Panc1 (cell line): ENCODE measurements at regions not wholly inside any gene's neighbourhood (a gene's known extent, or its start where the extent isn't known, plus 50 kb on each side); places are given as distances from the start of the nearest gene placed in this dataset.

Experiments
- ATAC-seq: fragments of 200-7000 bp; cut with Tn5 transposase; 2 replicates; pipeline ENCODE4 v1.9.1; 2020; ENCODE audit warnings: mild to moderate bottlenecking, moderate library complexity
- BruUV-seq: library from RNA; stranded (reverse); fragments of 400-500 nt; replicated peaks from 2 replicates; lab custom pipeline; 2021; lab: Mats Ljungman, UMichigan
- CTCF ChIA-PET: fragments of 300-600 bp; sonication (Branson Sonifier 250); formaldehyde crosslinking; loops from one replicate; lab custom pipeline; 2022; ENCODE audit warnings: antibody characterized with exemption; lab: Charles Lee
- POLR2A ChIA-PET: fragments of 300-600 bp; sonication (Branson Sonifier 250); formaldehyde crosslinking; loops from one replicate; lab custom pipeline; 2022; ENCODE audit warnings: antibody characterized with exemption; lab: Charles Lee
- DNase-seq: peaks from one replicate; pipeline ENCODE4 v3.0.0-alpha.2; 2010; ENCODE audit warnings: low read depth, low spot score
- H3K27ac ChIP-seq: 2 replicates; pipeline ENCODE4 v1.5.1; 2011; ENCODE audit warnings: mild to moderate bottlenecking, low read length, inconsistent platforms
- H3K27me3 ChIP-seq: fragments of 200-500 bp; sonication (Bioruptor generic); 2 replicates; pipeline ENCODE4 v1.6.0; 2014; ENCODE audit warnings: low read length, inconsistent platforms; ENCODE audit not compliant: control insufficient read depth, insufficient read depth
- H3K36me3 ChIP-seq: fragments of 200-500 bp; sonication (Bioruptor generic); 2 replicates; pipeline ENCODE4 v1.5.1; 2014; ENCODE audit warnings: inconsistent platforms, mild to moderate bottlenecking, low read length, moderate library complexity; ENCODE audit not compliant: control insufficient read depth, insufficient read depth
- H3K4me1 ChIP-seq: 2 replicates; pipeline ENCODE4 v1.5.1; 2011; ENCODE audit warnings: inconsistent platforms, mild to moderate bottlenecking, low read length, moderate library complexity; ENCODE audit not compliant: control insufficient read depth, insufficient read depth
- H3K4me3 ChIP-seq, 2 experiments: 2 replicates each; pipeline ENCODE4 v1.5.1; 2011 to 2012; ENCODE audit warnings: low read depth in 2 of 2, low read length in 2 of 2, mild to moderate bottlenecking in 2 of 2, inconsistent platforms in 1 of 2, moderate library complexity in 1 of 2
- H3K9me3 ChIP-seq: fragments of 200-500 bp; sonication (Bioruptor generic); 2 replicates; pipeline ENCODE4 v1.5.1; 2014; ENCODE audit warnings: low read depth, mild to moderate bottlenecking, inconsistent platforms, low read length, moderate library complexity; ENCODE audit not compliant: control insufficient read depth, insufficient read depth
- CTCF ChIP-seq: fragments of 450-650 bp; IDR thresholded peaks from 2 replicates; pipeline ENCODE4 v1.5.1; 2017; ENCODE audit warnings: mild to moderate bottlenecking
- POLR2AphosphoS5 ChIP-seq: IDR thresholded peaks from 2 replicates; pipeline ENCODE4 v1.6.1; 2012; ENCODE audit warnings: mild to moderate bottlenecking, low read depth, low read length, moderate library complexity
- SIN3A ChIP-seq: IDR thresholded peaks from 2 replicates; pipeline ENCODE4 v1.6.1; 2012; ENCODE audit warnings: low read depth, mild to moderate bottlenecking, low read length, moderate library complexity, borderline replicate concordance; ENCODE audit not compliant: insufficient read depth
- TCF7L2 ChIP-seq: IDR thresholded peaks from 2 replicates; pipeline ENCODE4 v1.6.1; 2011; ENCODE audit warnings: mild to moderate bottlenecking, low read depth, low read length, inconsistent platforms
- in situ Hi-C: cut with HindIII; loops from 2 replicates; pipeline ENCODE4 v1.10.0; 2016; ENCODE audit warnings: low sequenced_read_pairs, low pct_unique_long_range_greater_than_20kb
- intact Hi-C: fragments of 100-400 bp; cut with micrococcal nuclease; formaldehyde crosslinking; loops from one replicate; pipeline ENCODE4 v1.10.0; 2022; ENCODE audit not compliant: unreplicated experiment
- TF ChIP-seq, protein P1 (sequence below), 2 experiments: IDR thresholded peaks; 2 replicates each; pipeline ENCODE4 v1.6.1; 2011 to 2012; ENCODE audit warnings: low read depth in 2 of 2, control low read depth in 1 of 2, low read length in 1 of 2, mild to moderate bottlenecking in 1 of 2, moderate library complexity in 1 of 2; ENCODE audit not compliant: insufficient read depth in 1 of 2

- ATAC-seq, result no peak
- TF ChIP-seq CTCF, result no peak
- POLR2A ChIA-PET, result no interaction called here
- no peaks in the 10 kb centered on the region for H3K4me1 ChIP-seq
- in situ Hi-C loops (no loop called here), intact Hi-C loops (no loop called here)
- CTCF ChIA-PET, result no interaction called here
- H3K36me3 ChIP-seq, result no peaks in the 10 kb centered on the region
- no TSS peak for BruUV-seq
- no peaks in the 10 kb centered on the region for H3K9me3 ChIP-seq
- no peak overlapping the region for H3K27ac ChIP-seq
- DNase-seq, result no peak
- no peak overlapping the region for H3K4me3 ChIP-seq
- H3K27me3 ChIP-seq, result no peaks in the 10 kb centered on the region
Observed at GRCh38 chr3:13134166-13134878, 61.1 kb upstream of the IQSEC1 start.

GRCh38 chr3:13133471-13133981 is 60.3 kb upstream of the IQSEC1 start:
- BruUV-seq, result no TSS peak
- no peak overlapping the region for H3K27ac ChIP-seq
- H3K36me3 ChIP-seq, result no peaks in the 10 kb centered on the region
- TF ChIP-seq TCF7L2 (no peak), POLR2AphosphoS5 (no peak), SIN3A (no peak), CTCF (no peak)
- TF ChIP-seq, protein P1, sequence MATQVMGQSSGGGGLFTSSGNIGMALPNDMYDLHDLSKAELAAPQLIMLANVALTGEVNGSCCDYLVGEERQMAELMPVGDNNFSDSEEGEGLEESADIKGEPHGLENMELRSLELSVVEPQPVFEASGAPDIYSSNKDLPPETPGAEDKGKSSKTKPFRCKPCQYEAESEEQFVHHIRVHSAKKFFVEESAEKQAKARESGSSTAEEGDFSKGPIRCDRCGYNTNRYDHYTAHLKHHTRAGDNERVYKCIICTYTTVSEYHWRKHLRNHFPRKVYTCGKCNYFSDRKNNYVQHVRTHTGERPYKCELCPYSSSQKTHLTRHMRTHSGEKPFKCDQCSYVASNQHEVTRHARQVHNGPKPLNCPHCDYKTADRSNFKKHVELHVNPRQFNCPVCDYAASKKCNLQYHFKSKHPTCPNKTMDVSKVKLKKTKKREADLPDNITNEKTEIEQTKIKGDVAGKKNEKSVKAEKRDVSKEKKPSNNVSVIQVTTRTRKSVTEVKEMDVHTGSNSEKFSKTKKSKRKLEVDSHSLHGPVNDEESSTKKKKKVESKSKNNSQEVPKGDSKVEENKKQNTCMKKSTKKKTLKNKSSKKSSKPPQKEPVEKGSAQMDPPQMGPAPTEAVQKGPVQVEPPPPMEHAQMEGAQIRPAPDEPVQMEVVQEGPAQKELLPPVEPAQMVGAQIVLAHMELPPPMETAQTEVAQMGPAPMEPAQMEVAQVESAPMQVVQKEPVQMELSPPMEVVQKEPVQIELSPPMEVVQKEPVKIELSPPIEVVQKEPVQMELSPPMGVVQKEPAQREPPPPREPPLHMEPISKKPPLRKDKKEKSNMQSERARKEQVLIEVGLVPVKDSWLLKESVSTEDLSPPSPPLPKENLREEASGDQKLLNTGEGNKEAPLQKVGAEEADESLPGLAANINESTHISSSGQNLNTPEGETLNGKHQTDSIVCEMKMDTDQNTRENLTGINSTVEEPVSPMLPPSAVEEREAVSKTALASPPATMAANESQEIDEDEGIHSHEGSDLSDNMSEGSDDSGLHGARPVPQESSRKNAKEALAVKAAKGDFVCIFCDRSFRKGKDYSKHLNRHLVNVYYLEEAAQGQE (IDR thresholded peaks at IDR 0.05; ENCODE audit: insufficient read depth in 1 of 2, low read depth in 2 of 2, low read length in 1 of 2), result no peak
- DNase-seq (no peak), ATAC-seq (no peak)
- intact Hi-C loops, result no loop called here
- POLR2A ChIA-PET, result no interaction called here
- H3K27me3 ChIP-seq, result no peaks in the 10 kb centered on the region
- H3K4me3 ChIP-seq, result no peak overlapping the region
- H3K9me3 ChIP-seq, result no peaks in the 10 kb centered on the region
- in situ Hi-C loops, result no loop called here
- no peaks in the 10 kb centered on the region for H3K4me1 ChIP-seq
- CTCF ChIA-PET, result no interaction called here
